ENCODE measurements at regions not wholly inside any gene's neighbourhood (a gene's known extent, or its start where the extent isn't known, plus 50 kb on each side); places are given as distances from the start of the nearest gene placed in this dataset.

DNA sequence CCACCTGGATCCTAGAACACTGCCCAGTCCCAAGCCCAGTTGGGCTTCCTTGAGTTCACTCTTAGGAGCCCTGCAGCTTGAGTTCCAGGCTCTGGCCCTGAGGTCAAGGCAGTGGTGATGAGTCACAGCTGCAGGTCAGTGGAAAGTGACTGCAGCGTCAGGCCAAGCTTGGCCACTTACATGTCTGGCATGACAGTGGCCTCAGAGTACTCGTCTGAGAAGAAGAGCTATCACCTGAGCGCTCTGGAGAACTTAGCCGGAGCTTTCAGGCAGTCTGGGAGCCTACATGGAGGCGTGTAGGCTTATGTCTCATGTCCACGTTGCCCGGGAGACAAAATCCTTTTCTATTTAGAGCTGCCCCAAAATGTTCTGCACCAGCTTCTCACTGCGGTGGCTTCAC lies 75.6 kb downstream of the ARL6IP4 start:
- H3K27me3 Mint-ChIP-seq, result no peaks in the 10 kb centered on the region
- ChIA-PET CTCF (no interaction called here), POLR2A (no interaction called here)
- ATAC-seq, result no peak
- peaks cover 0 to 13% (median 5%) of the 10 kb centered on the region in 5 donors for H3K36me3 Mint-ChIP-seq
- intact Hi-C loops (cut with micrococcal nuclease), result no loop called here
- no peak overlapping the region for H3K4me3 ChIP-seq (ENCODE audit: low read length)
- peaks cover 9 to 36% (median 23%) of the 10 kb centered on the region in 7 donors for H3K4me1 Mint-ChIP-seq
- no peaks in the 10 kb centered on the region for H3K9me3 ChIP-seq (ENCODE audit: control insufficient read depth in 2 of 3, low read length in 3 of 3)
- no peaks in the 10 kb centered on the region for H3K4me1 ChIP-seq (ENCODE audit: control insufficient read depth in 2 of 2, insufficient read depth in 2 of 2, low read length in 2 of 2)
- no peaks in the 10 kb centered on the region for H3K27me3 ChIP-seq (ENCODE audit: control insufficient read depth in 2 of 2, insufficient read depth in 2 of 2, low read length in 2 of 2)
- peaks cover 0 to 1% (median 0%) of the 10 kb centered on the region in 11 donors for H3K9me3 Mint-ChIP-seq
- H3K36me3 ChIP-seq (ENCODE audit: control insufficient read depth in 2 of 3, insufficient read depth in 3 of 3, low read length in 3 of 3), result peaks cover 0 to 5% (median 0%) of the 10 kb centered on the region in 3 experiments
- H3K4me3 Mint-ChIP-seq, result no peak overlapping the region
- DNase-seq, result no peak
- H3K27ac Mint-ChIP-seq, result peak overlapping the region in 3 of 9 donors; percentile 5 to 56 (median 38)
- H3K27ac ChIP-seq (ENCODE audit: low read depth, low read length), result no peak overlapping the region

- H3K4me3 Mint-ChIP-seq, result no peak overlapping the region
- intact Hi-C loops (cut with micrococcal nuclease), result no loop called here
- POLR2A ChIA-PET, result interaction anchor here (0.7 to 1.2 kb wide), 4 partner anchors 13 to 178 kb away, joined by 3 to 4 read pairs (median 3); partner anchors contain the start of genes MPHOSPH9 and MTRFR
- DNase-seq, result no peak
- Histone ChIP-seq H3K9me3 (ENCODE audit: control insufficient read depth in 2 of 3, low read length in 3 of 3) (no peaks in the 10 kb centered on the region), H3K27ac (ENCODE audit: low read depth, low read length) (no peak overlapping the region), H3K4me3 (ENCODE audit: low read length) (no peak overlapping the region), H3K36me3 (ENCODE audit: control insufficient read depth in 2 of 3, insufficient read depth in 3 of 3, low read length in 3 of 3) (peaks cover 0 to 5% (median 0%) of the 10 kb centered on the region in 3 experiments), H3K4me1 (ENCODE audit: control insufficient read depth in 2 of 2, insufficient read depth in 2 of 2, low read length in 2 of 2) (no peaks in the 10 kb centered on the region), H3K27me3 (ENCODE audit: control insufficient read depth in 2 of 2, insufficient read depth in 2 of 2, low read length in 2 of 2) (no peaks in the 10 kb centered on the region)
- H3K27ac Mint-ChIP-seq, result peak overlapping the region in 3 of 9 donors; percentile 38 to 69 (median 56)
- H3K4me1 Mint-ChIP-seq, result peaks cover 12 to 35% (median 22%) of the 10 kb centered on the region in 7 donors
- H3K9me3 Mint-ChIP-seq, result peaks cover 0 to 1% (median 0%) of the 10 kb centered on the region in 11 donors
- no peaks in the 10 kb centered on the region for H3K27me3 Mint-ChIP-seq
- H3K36me3 Mint-ChIP-seq, result peaks cover 0 to 17% (median 5%) of the 10 kb centered on the region in 5 donors
- no peak for ATAC-seq
- CTCF ChIA-PET, result interaction anchor here (0.7 to 1.1 kb wide), 2 partner anchors 19 to 102 kb away, joined by 3 to 4 read pairs; no protein-coding TSS in a partner anchor
Observed at GRCh38 chr12:123055281-123055766, 74.8 kb downstream of the ARL6IP4 start.

- intact Hi-C loops (cut with micrococcal nuclease), result no loop called here
- no peaks in the 10 kb centered on the region for H3K4me1 ChIP-seq (ENCODE audit: control insufficient read depth in 2 of 2, insufficient read depth in 2 of 2, low read length in 2 of 2)
- no peak for ATAC-seq
- H3K27me3 ChIP-seq (ENCODE audit: control insufficient read depth in 2 of 2, insufficient read depth in 2 of 2, low read length in 2 of 2), result no peaks in the 10 kb centered on the region
- H3K27ac ChIP-seq (ENCODE audit: low read depth, low read length), result no peak overlapping the region
- H3K9me3 Mint-ChIP-seq, result peaks cover 0 to 1% (median 0%) of the 10 kb centered on the region in 11 donors
- peaks cover 0 to 5% (median 0%) of the 10 kb centered on the region in 3 experiments for H3K36me3 ChIP-seq (ENCODE audit: control insufficient read depth in 2 of 3, insufficient read depth in 3 of 3, low read length in 3 of 3)
- ChIA-PET POLR2A (interaction anchor here (1.2 kb wide), 1 partner anchor 179 kb away, joined by 4 read pairs; the partner anchor contains the start of genes MPHOSPH9 and MTRFR), CTCF (no interaction called here)
- H3K36me3 Mint-ChIP-seq, result peaks cover 0 to 16% (median 5%) of the 10 kb centered on the region in 5 donors
- no peak for DNase-seq
- H3K4me1 Mint-ChIP-seq, result peaks cover 9 to 33% (median 25%) of the 10 kb centered on the region in 7 donors
- peak overlapping the region in 2 of 9 donors; percentile 17 to 62 for H3K27ac Mint-ChIP-seq
- H3K9me3 ChIP-seq (ENCODE audit: control insufficient read depth in 2 of 3, low read length in 3 of 3), result no peaks in the 10 kb centered on the region
- H3K4me3 ChIP-seq (ENCODE audit: low read length), result no peak overlapping the region
- H3K4me3 Mint-ChIP-seq, result no peak overlapping the region
- no peaks in the 10 kb centered on the region for H3K27me3 Mint-ChIP-seq
Observed at GRCh38 chr12:123054371-123054770, 73.9 kb downstream of the ARL6IP4 start.

- Histone ChIP-seq H3K27ac (ENCODE audit: low read depth, low read length) (no peak overlapping the region), H3K27me3 (ENCODE audit: control insufficient read depth in 2 of 2, insufficient read depth in 2 of 2, low read length in 2 of 2) (no peaks in the 10 kb centered on the region), H3K4me1 (ENCODE audit: control insufficient read depth in 2 of 2, insufficient read depth in 2 of 2, low read length in 2 of 2) (no peaks in the 10 kb centered on the region), H3K36me3 (ENCODE audit: control insufficient read depth in 2 of 3, insufficient read depth in 3 of 3, low read length in 3 of 3) (peaks cover 0 to 5% (median 0%) of the 10 kb centered on the region in 3 experiments), H3K4me3 (ENCODE audit: low read length) (no peak overlapping the region), H3K9me3 (ENCODE audit: control insufficient read depth in 2 of 3, low read length in 3 of 3) (no peaks in the 10 kb centered on the region)
- POLR2A ChIA-PET, result no interaction called here
- DNase-seq, result no peak
- CTCF ChIA-PET, result no interaction called here
- Mint-ChIP-seq H3K27ac (peak overlapping the region in 3 of 9 donors; percentile 2 to 48 (median 5)), H3K27me3 (no peaks in the 10 kb centered on the region), H3K9me3 (no peaks in the 10 kb centered on the region), H3K36me3 (peaks cover 0 to 17% (median 5%) of the 10 kb centered on the region in 5 donors), H3K4me1 (peaks cover 4 to 48% (median 27%) of the 10 kb centered on the region in 7 donors), H3K4me3 (no peak overlapping the region)
- intact Hi-C loops (cut with micrococcal nuclease), result no loop called here
- no peak for ATAC-seq
Observed at GRCh38 chr12:123051556-123051955, 71.1 kb downstream of the ARL6IP4 start.

- Histone ChIP-seq H3K27ac (ENCODE audit: low read depth, low read length) (no peak overlapping the region), H3K9me3 (ENCODE audit: control insufficient read depth in 2 of 3, low read length in 3 of 3) (no peaks in the 10 kb centered on the region), H3K36me3 (ENCODE audit: control insufficient read depth in 2 of 3, insufficient read depth in 3 of 3, low read length in 3 of 3) (peaks cover 0 to 5% (median 0%) of the 10 kb centered on the region in 3 experiments), H3K4me1 (ENCODE audit: control insufficient read depth in 2 of 2, insufficient read depth in 2 of 2, low read length in 2 of 2) (no peaks in the 10 kb centered on the region), H3K4me3 (ENCODE audit: low read length) (no peak overlapping the region), H3K27me3 (ENCODE audit: control insufficient read depth in 2 of 2, insufficient read depth in 2 of 2, low read length in 2 of 2) (no peaks in the 10 kb centered on the region)
- ATAC-seq, result no peak
- no peak for DNase-seq
- no peaks in the 10 kb centered on the region for H3K9me3 Mint-ChIP-seq
- ChIA-PET CTCF (no interaction called here), POLR2A (no interaction called here)
- H3K27me3 Mint-ChIP-seq, result no peaks in the 10 kb centered on the region
- H3K4me1 Mint-ChIP-seq, result peaks cover 6 to 54% (median 33%) of the 10 kb centered on the region in 7 donors
- peaks cover 0 to 16% (median 5%) of the 10 kb centered on the region in 5 donors for H3K36me3 Mint-ChIP-seq
- H3K27ac Mint-ChIP-seq, result peak overlapping the region in 3 of 9 donors; percentile 32 to 60 (median 48)
- intact Hi-C loops (cut with micrococcal nuclease), result no loop called here
- no peak overlapping the region for H3K4me3 Mint-ChIP-seq
Observed at GRCh38 chr12:123050913-123051312, 70.4 kb downstream of the ARL6IP4 start.

GRCh38 chr12:123050331-123050831 lies 69.9 kb downstream of the ARL6IP4 start:
- no peaks in the 10 kb centered on the region for H3K4me1 ChIP-seq (ENCODE audit: control insufficient read depth in 2 of 2, insufficient read depth in 2 of 2, low read length in 2 of 2)
- H3K27me3 Mint-ChIP-seq, result no peaks in the 10 kb centered on the region
- peaks cover 7 to 53% (median 38%) of the 10 kb centered on the region in 7 donors for H3K4me1 Mint-ChIP-seq
- no peak overlapping the region for H3K4me3 ChIP-seq (ENCODE audit: low read length)
- ATAC-seq (no peak), DNase-seq (no peak)
- H3K27me3 ChIP-seq (ENCODE audit: control insufficient read depth in 2 of 2, insufficient read depth in 2 of 2, low read length in 2 of 2), result no peaks in the 10 kb centered on the region
- H3K27ac Mint-ChIP-seq, result peak overlapping the region in 4 of 9 donors; percentile 18 to 60 (median 38)
- ChIA-PET CTCF (no interaction called here), POLR2A (interaction anchor here (0.5 kb wide), 1 partner anchor 187 kb away, joined by 3 read pairs; no protein-coding TSS in a partner anchor)
- no peak overlapping the region for H3K4me3 Mint-ChIP-seq
- no peaks in the 10 kb centered on the region for H3K9me3 Mint-ChIP-seq
- peaks cover 0 to 12% (median 2%) of the 10 kb centered on the region in 5 donors for H3K36me3 Mint-ChIP-seq
- H3K9me3 ChIP-seq (ENCODE audit: control insufficient read depth in 2 of 3, low read length in 3 of 3), result no peaks in the 10 kb centered on the region
- intact Hi-C loops (cut with micrococcal nuclease), result no loop called here
- no peak overlapping the region for H3K27ac ChIP-seq (ENCODE audit: low read depth, low read length)
- H3K36me3 ChIP-seq (ENCODE audit: control insufficient read depth in 2 of 3, insufficient read depth in 3 of 3, low read length in 3 of 3), result peaks cover 0 to 5% (median 0%) of the 10 kb centered on the region in 3 experiments

Measured in naive thymus-derived CD4-positive, alpha-beta T cell (primary cell).